Fibroblast of gingiva (primary cell): ENCODE measurements at regions not wholly inside any gene's neighbourhood (a gene's known extent, or its start where the extent isn't known, plus 50 kb on each side); places are given as distances from the start of the nearest gene placed in this dataset.

Source experiments
- DNase-seq: peaks from one replicate; pipeline ENCODE4 v3.0.0-alpha.2; 2011; ENCODE audit warnings: low read depth

DNA sequence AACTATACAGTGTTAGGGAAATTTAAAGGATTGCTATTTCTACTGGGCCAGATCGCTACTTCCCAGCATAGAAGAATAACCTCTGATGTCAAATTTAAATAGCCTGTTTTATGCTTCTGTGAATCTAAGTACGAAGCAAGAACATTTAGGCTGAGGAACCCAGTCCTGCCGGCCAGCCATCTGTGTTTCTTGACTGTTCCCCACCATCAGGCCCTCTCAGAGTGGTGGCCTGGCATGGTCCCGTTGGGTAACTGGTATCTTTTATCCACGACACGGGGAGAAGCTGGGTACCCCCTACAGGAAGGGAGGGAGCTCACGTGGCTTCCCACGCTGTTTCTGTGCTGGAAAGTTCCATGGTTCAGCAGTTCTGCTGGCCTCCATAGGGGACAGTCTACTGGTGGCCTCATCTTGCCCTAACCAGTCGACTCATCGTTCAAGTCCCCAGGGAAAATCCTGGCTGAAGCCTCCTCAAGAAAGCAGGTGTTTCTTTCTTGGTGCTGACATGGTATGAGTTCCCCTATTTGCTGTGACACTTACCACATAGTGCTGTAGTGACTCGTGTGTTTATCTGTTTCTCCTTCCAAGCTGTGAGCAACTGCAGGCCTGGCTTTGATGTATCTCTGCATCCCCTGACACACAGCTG is 201.7 kb upstream of the NLRP1 start:
- peak; percentile 27 for DNase-seq

DNA sequence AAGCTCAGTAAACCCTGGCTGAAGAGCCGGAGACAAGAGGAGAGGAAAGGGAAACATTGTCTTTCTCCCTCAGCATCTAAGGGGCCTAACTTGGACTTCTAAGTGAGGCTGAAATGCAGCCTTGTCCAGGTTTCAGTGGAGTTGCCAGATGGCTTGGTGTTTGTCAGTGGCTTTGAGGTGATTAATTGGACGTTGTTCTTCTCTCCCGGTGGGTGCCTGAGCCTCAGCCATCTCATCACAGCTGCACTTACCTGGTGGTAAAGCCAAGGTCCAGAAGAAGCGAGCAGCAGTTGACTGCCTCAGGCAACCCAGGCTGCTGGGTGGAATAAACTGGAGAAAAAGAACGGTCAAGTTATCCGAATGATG is 202.2 kb upstream of the NLRP1 start:
- no peak for DNase-seq

DNA sequence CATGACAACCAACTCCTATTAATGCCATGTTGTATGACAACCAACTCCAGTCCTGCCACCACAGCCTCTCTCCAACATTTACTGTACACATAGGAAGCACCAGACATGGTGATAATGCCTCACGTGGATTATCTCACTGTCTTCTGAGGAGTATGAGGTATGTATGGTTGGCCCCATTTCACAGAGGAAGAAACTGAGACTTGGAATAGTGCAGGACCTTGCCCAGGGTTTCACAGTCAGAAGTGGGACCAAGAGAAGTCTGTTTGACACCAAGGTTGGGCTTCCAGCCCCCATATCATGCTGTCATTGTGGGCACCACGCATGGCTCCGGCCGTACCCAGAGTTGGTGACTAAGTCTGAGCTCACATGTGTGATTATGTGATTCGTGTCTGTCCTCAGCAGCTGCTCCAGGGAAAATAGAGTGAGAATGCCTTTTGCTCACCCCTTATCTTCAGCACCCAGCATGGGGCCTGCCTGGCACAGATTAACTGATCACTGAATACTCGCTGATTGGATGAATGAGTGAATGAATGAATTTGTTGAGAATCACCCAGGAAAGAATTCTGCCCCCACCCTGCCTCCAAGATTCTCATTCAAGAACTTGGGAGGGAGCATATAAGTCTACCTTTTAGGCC is 204.1 kb upstream of the NLRP1 start:
- no peak for DNase-seq

DNA sequence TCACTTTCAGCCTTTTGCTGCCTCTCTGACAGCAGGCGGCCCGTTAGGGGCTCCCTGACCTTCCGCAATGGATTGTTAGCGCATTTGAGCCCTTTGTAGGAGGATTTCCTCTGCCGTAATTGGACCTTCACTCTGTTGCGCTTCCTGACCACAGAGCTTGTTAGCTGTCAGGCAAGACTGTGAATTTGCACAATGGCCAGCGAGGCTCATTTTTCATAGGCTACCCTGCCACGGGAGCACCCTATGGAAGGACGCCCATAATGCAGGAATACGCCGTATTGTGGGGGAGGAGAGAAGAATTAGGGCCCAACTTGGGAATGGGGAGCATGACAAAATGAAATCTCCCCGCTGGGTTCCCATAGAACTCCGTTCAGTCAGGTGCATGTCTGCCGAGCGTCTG is 205.2 kb upstream of the NLRP1 start:
- no peak for DNase-seq

DNA sequence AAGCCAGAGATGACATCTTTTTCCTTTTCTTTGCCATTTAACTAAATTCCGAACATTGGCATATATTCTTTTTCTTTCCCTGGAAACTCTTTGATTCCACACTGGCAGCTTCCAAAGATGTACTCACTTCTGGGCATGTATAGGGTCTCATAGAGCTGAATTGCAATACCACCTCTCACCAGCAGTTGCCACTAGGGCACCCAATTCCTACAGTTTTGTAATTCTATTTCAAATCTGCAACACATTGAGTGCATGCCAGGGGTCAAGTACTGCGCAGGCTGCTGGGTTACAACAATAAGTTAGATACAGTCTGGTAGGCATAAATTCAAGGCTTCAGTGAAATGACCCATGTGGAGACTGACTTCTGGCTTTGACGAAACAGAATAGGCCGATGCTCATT is 208.8 kb upstream of the NLRP1 start:
- DNase-seq = no peak

DNA sequence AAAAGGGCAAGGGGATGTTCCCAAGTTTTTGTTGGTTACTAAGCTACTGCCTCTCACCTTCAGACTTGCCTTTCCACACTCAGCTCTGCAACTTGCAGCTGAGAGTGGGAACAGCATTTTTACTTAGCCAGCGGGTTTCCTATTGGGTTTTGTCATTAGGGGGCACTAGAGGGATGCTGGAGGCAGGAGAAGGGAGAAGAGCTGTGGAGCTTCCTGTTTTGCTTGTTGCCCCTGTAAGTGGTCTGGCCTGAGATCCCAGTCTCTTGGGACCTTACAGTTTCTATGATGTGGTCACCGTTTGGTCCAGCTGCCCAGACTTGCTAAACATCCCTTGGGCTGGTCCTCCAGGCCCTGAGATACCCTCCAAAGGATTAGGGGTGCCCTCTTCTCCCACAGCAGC is 209.6 kb upstream of the NLRP1 start:
- peak; percentile 11 for DNase-seq

DNA sequence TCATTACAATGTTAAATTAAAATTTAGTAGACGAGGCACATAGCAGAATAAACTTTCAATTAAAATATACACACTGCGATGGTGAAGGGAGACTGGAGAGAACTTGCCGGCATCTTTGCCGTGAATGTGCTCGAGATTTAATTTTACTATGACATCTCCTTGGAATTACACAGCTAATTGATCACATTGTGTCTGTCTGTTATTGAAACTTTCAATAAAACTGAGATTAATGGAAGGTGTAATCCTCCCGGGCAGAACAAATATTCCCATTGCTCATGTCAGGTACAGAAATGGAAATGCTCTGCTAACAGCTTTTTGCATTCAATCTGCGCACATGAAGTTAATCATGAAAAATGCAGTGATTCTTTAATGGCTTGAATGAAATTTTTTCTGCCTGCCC is 210.1 kb upstream of the NLRP1 start:
- DNase-seq = no peak

DNA sequence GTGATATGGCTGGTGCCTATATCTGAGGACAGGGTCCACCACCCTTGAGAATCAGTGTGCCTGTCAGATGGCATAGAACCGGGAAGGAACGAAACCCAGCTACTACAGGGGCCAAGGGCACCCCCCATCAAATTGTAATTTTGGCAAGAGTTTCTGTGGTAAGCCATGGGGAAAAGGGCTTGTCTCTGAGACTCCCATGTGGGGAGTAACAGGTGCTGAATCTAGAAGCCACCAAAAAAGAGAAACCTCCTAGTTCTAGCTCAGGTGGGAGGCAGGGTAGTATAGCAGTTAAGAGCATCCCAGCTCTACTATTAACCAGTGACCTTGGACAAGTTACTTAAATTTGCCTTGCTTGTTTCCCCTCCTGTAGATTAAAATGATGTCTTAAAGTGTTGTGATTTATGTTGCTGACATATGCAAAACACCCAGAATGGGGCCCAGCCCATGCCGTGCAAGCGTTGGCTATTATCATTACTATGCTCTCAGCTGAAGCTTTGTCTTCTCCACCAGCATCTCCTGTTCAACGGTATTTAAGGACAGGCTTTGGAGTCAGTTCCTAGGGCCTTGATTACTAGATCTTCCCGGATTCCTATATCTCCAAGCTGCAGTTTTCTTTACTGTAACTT is 210.7 kb upstream of the NLRP1 start:
- DNase-seq = no peak

DNA sequence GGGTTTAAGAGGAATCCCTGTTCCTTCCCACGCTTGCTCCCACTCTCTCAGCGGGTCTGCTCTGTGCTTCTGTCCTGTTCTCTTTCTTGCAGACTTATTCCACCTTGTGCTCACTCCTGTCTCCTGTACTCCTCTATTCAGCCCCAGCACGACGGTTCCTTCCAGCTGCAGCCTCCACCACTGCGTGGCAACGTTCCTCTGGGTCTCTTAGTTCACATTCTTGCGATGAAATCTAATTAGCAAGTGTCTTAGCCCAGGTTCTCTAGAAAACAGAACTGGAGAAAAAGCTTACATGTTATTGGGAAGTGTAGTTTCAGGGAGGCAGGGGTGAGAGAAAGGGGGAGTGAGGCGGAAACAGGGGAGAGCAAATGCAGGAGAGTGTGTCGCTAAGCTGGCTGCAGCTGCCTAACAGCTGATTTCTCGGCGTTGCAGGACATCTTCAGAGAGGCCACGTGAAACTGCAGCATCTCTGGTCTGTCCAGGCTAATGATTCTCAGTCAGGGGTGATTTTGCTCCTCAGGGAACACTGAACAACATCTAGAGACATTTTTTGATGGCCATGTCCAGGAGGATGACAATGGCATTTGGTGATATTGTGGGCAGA is 213.2 kb upstream of the NLRP1 start:
- DNase-seq = no peak

DNA sequence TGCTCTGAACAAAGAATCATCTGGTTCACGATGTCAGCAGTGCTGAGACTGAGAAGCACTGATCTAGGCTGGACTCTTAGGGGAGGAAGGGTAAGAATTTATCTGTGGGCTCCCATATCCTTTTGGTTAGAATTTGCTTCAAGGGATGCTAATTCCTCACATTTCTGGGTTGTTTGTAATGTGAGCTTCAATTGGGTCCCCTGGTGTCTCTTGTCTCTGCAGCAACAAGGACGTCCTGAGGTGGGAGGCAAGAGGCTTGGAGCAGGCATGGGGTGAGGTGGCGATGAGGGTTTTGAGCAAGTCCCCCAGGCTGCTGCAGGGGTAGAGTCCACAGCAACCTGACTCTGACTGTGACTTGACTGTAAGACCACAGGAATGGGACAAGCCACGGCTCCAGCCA is 213.8 kb upstream of the NLRP1 start:
- DNase-seq = no peak

DNA sequence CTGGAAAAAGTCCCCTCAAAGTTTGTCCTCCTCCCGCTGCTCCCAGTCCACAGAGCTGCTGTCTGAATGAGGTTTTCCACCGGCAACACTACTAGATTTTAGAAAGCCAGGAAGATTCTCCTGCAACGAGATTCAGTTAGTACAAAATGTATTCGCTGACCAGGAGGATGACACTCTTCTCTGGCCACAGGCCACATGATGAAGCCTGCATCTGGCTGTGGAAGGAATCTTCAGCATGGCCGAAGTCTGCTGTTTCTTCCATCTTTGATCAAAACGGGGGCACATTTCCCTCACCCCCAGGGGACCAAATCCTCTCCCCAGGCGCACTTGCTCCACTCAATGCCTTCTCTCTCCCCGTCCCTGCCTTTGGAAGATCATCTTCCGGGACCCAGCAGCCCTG is 215.8 kb upstream of the NLRP1 start:
- DNase-seq = no peak

DNA sequence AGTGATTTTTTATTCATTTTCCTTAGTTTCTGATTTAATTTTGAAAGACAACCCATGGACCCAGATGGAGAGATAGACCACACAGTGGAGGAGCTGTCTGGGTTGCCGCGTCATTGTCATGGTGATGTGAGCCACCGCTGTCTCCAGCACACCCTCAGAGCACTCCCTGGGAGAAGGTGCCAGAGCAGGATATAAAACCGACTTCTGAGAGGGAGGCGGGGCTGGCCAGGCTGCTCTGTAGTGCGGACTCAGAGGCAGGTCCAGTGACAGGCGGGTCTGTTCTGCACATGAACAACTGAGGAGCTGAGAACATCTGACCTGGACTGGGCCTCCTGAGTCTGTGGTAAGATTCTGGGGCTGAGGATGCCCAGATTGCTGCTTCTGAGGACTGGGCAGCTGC is 216.3 kb upstream of the NLRP1 start:
- no peak for DNase-seq

DNA sequence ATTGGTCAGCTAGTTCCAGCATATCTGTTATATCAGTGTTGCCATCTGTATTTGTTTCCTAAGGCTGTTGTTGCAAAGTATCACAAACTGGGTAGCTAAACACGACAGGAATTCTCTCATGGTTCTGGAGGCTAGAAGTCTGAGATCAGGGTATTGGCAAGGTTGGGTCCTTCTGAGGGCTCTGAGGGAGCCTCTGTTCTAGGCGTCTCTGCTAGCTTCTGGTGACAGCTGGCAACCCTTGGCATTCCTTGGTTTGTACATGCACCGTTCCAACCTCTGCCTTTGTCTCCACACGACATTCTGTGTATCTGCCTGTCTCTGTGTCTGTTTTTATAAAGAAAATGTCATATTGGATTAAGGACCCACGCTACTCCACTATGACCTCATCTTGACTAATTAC is 219.9 kb upstream of the NLRP1 start:
- DNase-seq = no peak

DNA sequence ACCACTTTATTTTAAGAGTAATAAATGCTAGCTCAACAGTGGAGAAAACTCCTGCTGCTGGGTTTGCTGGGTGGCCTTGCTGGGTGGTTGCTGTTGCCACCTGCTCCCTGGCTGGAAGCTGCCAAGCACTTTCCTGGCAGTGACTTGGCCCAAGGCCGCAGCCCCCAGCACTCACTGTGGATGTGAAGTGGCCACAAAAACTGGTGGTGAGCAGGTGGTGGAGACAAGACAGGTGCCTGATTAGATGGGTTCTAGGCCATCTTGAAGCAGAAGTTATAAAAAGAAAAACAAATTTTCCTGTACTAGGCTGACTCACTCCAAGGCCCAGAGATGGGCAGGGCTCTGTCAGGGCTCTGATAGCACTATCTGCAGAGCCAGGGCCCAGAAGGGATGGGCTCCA is 224.7 kb upstream of the NLRP1 start:
- no peak for DNase-seq

DNA sequence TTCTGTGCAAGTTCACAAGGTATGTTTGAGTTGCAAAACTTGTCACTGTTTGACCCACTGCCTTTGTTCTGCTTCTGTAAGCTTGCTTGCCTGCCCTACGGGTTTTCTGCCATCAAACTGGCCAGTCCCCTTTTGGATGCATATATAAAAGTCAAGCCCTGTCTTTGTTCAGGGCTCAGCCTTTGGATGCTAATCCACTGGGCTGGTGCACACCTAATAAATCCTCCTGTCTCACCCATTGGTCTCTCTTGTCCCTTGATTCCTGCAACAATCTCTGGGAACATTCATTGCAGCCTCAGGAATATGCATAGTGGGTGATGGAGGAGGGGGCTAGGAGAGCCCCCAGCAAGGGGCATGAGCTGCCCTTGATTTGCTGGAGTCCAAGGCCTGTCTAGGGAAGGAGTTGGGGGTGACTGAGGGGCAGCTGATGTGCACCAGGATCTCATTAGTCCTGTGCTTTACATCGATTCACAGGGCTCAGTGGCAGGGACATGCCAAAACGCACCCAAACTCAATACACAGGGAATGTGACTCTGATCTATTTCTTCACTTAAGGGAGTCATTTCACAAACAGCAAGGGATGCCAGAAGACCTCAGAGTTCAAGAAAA is 225.4 kb upstream of the NLRP1 start:
- DNase-seq = no peak

DNA sequence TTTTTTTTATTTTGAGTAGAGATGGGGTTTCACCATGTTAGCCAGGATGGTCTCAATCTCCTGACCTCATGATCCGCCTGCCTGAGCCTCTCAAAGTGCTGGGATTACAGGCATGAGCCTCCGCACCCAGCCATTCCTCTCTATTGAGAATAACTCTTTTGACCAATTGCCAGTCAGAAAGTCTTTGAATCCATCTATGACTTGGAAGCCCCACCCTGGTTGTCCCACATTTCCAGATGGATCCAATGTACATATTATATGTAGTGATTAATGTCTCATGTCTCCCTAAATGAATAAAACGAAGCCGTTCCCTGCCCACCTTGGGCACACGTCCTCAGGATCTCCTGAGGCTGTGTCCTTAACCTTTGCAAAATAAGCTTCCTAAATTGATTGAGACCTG is 228.3 kb upstream of the NLRP1 start:
- no peak for DNase-seq

DNA sequence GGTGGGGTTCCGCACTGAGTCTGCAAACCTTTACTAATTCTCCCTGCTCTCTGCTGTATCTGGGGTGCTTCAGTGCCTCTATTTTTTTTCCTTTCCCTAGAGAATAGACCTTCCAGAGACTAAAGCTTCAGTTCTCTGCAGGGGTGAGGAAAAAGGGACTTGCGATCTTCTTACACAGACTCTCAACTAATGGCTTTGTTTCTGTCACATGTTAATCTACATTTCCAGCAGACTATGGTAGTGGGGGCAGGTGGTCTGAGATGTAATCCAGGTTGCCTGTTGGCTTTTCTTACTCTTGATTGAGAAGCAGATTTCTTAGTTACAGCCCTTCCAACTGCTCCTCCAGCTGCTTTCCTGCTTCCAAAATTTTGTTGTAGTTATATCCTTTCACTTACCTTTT is 229.0 kb upstream of the NLRP1 start:
- no peak for DNase-seq

DNA sequence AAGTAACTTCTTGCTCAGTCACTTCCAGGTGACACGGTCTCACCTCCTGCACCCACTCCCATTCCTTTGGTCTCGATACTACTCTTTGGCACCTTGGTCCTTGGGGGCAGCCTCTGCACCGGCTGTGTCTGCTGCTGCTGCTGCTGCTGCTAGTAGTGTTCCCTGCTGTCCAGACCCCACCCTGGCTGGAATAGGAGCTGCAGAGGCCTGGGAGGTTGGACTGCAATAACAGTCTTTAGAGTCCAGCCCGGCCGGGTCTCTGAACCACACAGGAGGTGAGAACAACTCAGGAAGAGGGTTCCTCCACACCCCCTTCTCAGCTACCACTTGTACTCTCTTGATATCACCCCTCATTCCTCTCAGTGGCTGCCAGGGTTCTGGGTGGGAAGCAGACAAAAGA is 231.1 kb upstream of the NLRP1 start:
- DNase-seq = no peak

DNA sequence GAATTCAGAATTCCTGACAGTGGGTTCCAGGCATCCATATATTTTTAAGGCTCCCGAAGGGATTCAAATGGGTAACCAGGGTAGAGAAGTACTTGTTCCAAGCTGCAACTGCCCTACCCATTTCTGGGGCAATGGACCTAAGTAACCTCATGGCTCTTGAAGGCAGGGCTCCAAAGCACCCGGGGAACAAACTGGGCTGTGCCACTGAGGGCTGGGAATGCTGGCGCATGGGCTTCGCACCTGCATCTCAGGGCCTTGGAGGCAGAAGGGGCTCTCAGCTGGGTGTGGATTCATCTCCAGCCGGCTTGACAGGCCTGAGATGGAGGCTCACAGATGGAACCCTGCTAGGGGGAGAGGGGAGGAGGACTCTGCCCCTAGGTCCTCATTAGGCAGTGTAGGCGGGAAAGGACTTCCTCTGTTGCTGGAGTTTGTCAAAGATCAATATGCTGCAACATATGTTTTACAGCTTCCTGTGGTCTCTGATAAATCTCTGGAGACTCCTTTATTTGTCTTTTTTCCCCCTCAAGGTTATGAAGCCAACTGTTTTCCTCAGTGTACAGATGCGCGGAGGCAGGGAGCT is 232.3 kb upstream of the NLRP1 start:
- no peak for DNase-seq

DNA sequence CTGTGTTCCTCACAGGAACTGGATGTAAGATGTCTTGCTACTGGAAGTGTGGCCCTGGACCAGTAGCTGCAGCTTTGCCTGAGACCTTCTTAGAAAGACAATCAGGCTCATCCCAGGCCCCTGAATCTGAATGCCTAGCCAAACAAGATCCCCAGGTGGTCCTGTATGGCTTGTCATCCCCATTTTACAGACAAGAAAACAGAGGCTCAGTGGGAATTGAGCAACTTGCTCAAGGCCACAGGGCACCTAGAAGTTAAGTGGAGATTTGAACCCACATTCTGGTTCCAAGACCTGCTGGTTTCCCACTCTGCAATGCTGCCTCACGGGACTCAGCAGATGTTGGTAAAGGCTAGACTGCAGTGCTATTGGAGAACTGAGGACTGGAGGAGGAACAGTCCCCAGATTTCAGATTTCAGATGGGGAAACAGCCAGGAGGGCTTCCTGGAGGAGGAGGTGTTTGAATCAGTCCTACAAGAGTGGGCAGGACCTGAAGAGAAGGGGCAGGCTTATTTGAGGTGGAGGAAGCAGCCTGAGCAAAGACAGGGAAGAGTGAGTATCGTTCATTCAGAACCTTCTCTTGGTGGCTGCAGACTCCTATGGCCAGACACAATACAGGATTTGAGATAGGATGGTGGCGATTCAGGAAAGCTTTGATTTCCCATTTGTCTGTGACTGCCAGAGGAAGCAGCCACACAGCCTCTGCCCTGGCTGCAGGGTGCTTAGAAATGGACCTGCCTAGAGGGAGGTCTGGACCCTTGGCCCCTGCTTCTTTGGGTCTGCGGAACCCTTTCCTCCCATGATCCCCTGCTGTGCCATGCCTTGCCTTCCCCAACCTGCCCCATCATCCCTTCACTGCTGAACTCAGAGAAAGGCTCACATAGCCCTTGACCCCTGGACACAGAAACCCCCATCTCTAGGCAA is 233.4 kb upstream of the NLRP1 start:
- no peak for DNase-seq

DNA sequence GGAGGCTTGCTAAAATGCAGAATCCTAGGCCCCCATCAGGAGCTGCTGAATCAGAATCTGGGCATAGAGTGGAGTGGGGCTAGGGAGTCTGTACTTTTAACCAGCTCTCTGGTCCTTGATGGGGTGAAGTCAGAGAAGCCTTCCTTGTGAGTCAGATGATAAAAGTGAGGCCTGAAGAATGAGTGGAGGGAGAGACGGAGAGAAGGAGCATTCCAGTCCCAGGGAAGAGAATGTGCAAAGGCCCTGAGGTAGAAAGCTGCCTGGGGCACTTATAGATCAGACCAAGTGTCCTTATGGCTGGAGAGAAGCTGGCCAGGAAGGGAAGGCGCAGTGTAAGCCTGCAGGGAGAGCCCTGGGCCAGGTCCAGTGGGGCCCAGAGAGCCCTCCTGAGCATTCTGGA is 235.1 kb upstream of the NLRP1 start:
- no peak for DNase-seq
